GM21825 (cell line): ENCODE measurements at regions not wholly inside any gene's neighbourhood (a gene's known extent, or its start where the extent isn't known, plus 50 kb on each side); places are given as distances from the start of the nearest gene placed in this dataset.
"Not testable (repeated sequence)": the region's sequence is repeated elsewhere in the genome, so short reads cannot be mapped to it uniquely, and the experiment has no call there.

Source experiments
- ATAC-seq: cut with Tn5 transposase; IDR thresholded peaks from one replicate; pipeline ENCODE4 v1.9.1; 2021; ENCODE audit warnings: mild to moderate bottlenecking, moderate library complexity; ENCODE audit not compliant: unreplicated experiment

GRCh38 chr20:29296256-29297230, 1960.9 kb upstream of the DEFB115 start:
- no peak for ATAC-seq

GRCh38 chr20:29297411-29298270, 1959.8 kb upstream of the DEFB115 start:
- no peak for ATAC-seq

GRCh38 chr20:29298271-29298590, 1959.2 kb upstream of the DEFB115 start:
- no peak for ATAC-seq

- no peak for ATAC-seq
Measured at GRCh38 chr20:29298759-29299613, 1958.5 kb upstream of the DEFB115 start.

GRCh38 chr20:29299811-29300578, 1957.5 kb upstream of the DEFB115 start:
- no peak for ATAC-seq

- ATAC-seq, result no peak
Measured at GRCh38 chr20:29300579-29301551, 1956.6 kb upstream of the DEFB115 start.

GRCh38 chr20:29301624-29302259, 1955.7 kb upstream of the DEFB115 start:
- no peak for ATAC-seq

GRCh38 chr20:29302979-29303644, 1954.4 kb upstream of the DEFB115 start:
- no peak for ATAC-seq

GRCh38 chr20:29306390-29307072, 1950.9 kb upstream of the DEFB115 start:
- ATAC-seq, result no peak

GRCh38 chr20:29307484-29307883, 1950.0 kb upstream of the DEFB115 start:
- ATAC-seq, result not testable (repeated sequence)

GRCh38 chr20:29308956-29309355, 1948.5 kb upstream of the DEFB115 start:
- ATAC-seq, result not testable (repeated sequence)

GRCh38 chr20:29309481-29309880, 1948.0 kb upstream of the DEFB115 start:
- not testable (repeated sequence) for ATAC-seq

- not testable (repeated sequence) for ATAC-seq
Measured at GRCh38 chr20:29311046-29311445, 1946.4 kb upstream of the DEFB115 start.

- not testable (repeated sequence) for ATAC-seq
Measured at GRCh38 chr20:29312679-29313078, 1944.8 kb upstream of the DEFB115 start.

GRCh38 chr20:29313481-29313880, 1944.0 kb upstream of the DEFB115 start:
- ATAC-seq, result no peak

- no peak for ATAC-seq
Measured at GRCh38 chr20:29314294-29314693, 1943.2 kb upstream of the DEFB115 start.

- ATAC-seq, result no peak
Measured at GRCh38 chr20:29318871-29319461, 1938.5 kb upstream of the DEFB115 start.
